ENCODE measurements at regions not wholly inside any gene's neighbourhood (a gene's known extent, or its start where the extent isn't known, plus 50 kb on each side); places are given as distances from the start of the nearest gene placed in this dataset.

- ATAC-seq: no peak
- H3K4me3 Mint-ChIP-seq: no peak overlapping the region
- DNase-seq (ENCODE audit: low spot score): no peak
- CTCF ChIA-PET: interaction anchor here (0.6 kb wide), 1 partner anchor 53 kb away, joined by 4 read pairs; no protein-coding TSS in a partner anchor
- no peak overlapping the region for H3K27ac Mint-ChIP-seq
- H3K36me3 Mint-ChIP-seq: peaks cover 5% of the 10 kb centered on the region; the same call in 1 of the 2 replicates
- TF ChIP-seq, protein P1, sequence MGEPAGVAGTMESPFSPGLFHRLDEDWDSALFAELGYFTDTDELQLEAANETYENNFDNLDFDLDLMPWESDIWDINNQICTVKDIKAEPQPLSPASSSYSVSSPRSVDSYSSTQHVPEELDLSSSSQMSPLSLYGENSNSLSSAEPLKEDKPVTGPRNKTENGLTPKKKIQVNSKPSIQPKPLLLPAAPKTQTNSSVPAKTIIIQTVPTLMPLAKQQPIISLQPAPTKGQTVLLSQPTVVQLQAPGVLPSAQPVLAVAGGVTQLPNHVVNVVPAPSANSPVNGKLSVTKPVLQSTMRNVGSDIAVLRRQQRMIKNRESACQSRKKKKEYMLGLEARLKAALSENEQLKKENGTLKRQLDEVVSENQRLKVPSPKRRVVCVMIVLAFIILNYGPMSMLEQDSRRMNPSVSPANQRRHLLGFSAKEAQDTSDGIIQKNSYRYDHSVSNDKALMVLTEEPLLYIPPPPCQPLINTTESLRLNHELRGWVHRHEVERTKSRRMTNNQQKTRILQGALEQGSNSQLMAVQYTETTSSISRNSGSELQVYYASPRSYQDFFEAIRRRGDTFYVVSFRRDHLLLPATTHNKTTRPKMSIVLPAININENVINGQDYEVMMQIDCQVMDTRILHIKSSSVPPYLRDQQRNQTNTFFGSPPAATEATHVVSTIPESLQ (CRISPR knock-in tag; IDR thresholded peaks at IDR 0.05): no peak
- TF ChIP-seq NR1H2 (CRISPR knock-in tag; IDR thresholded peaks at IDR 0.05) (no peak), ZSCAN18 (CRISPR knock-in tag; IDR thresholded peaks at IDR 0.05) (no peak), ETV6 (CRISPR knock-in tag; IDR thresholded peaks at IDR 0.05) (no peak), ZBTB43 (CRISPR knock-in tag; IDR thresholded peaks at IDR 0.05) (no peak), HMGA2 (CRISPR knock-in tag; IDR thresholded peaks at IDR 0.05) (no peak), ZNF396 (CRISPR knock-in tag; IDR thresholded peaks at IDR 0.05; ENCODE audit: borderline replicate concordance) (no peak), E2F5 (CRISPR knock-in tag; IDR thresholded peaks at IDR 0.05) (no peak), ZNF671 (CRISPR knock-in tag; IDR thresholded peaks at IDR 0.05) (no peak), RELA (CRISPR knock-in tag; IDR thresholded peaks at IDR 0.05; ENCODE audit: borderline replicate concordance) (no peak), FOXP1 (CRISPR knock-in tag; IDR thresholded peaks at IDR 0.05; ENCODE audit: borderline replicate concordance) (no peak), CTCF (IDR thresholded peaks at IDR 0.05) (no peak), ELF4 (CRISPR knock-in tag; IDR thresholded peaks at IDR 0.05; ENCODE audit: low read depth) (no peak)
- peaks cover 85% of the 10 kb centered on the region for H3K4me1 Mint-ChIP-seq
- POLR2A ChIA-PET: no interaction called here
- peaks cover 5% of the 10 kb centered on the region for H3K9me3 Mint-ChIP-seq
- H3K27me3 Mint-ChIP-seq (ENCODE audit: low read depth): no peaks in the 10 kb centered on the region
Measured at GRCh38 chr3:70855149-70855548, 542.7 kb upstream of the MDFIC2 start.

GRCh38 chr3:70854108-70854507 is 541.7 kb upstream of the MDFIC2 start:
- no peaks in the 10 kb centered on the region for H3K27me3 Mint-ChIP-seq (ENCODE audit: low read depth)
- H3K36me3 Mint-ChIP-seq: no peaks in the 10 kb centered on the region
- H3K27ac Mint-ChIP-seq: peak overlapping the region; percentile 15
- POLR2A ChIA-PET: no interaction called here
- DNase-seq (ENCODE audit: low spot score): no peak
- peaks cover 84% of the 10 kb centered on the region for H3K4me1 Mint-ChIP-seq
- peak; percentile 59 for ATAC-seq
- no peaks in the 10 kb centered on the region for H3K9me3 Mint-ChIP-seq
- CTCF ChIA-PET: interaction anchor here (1.5 kb wide), 1 partner anchor 14 kb away, joined by 3 read pairs; no protein-coding TSS in a partner anchor
- H3K4me3 Mint-ChIP-seq: no peak overlapping the region
- TF ChIP-seq NFE2L1 (CRISPR knock-in tag; IDR thresholded peaks at IDR 0.05) (no peak), IRF1 (CRISPR knock-in tag; IDR thresholded peaks at IDR 0.05) (no peak), NR2C2 (CRISPR knock-in tag; IDR thresholded peaks at IDR 0.05) (no peak), TP53 (CRISPR knock-in tag; IDR thresholded peaks at IDR 0.05) (no peak), ESRRA (CRISPR knock-in tag; IDR thresholded peaks at IDR 0.05; ENCODE audit: borderline replicate concordance) (no peak), MXD4 (CRISPR knock-in tag; IDR thresholded peaks at IDR 0.05; ENCODE audit: borderline replicate concordance) (no peak), ZNF232 (CRISPR knock-in tag; IDR thresholded peaks at IDR 0.05) (no peak), FOXK1 (CRISPR knock-in tag; IDR thresholded peaks at IDR 0.05) (no peak), JUN (CRISPR knock-in tag; IDR thresholded peaks at IDR 0.05) (no peak), CBFB (CRISPR knock-in tag; IDR thresholded peaks at IDR 0.05; ENCODE audit: low read depth) (no peak), HMGXB4 (CRISPR knock-in tag; IDR thresholded peaks at IDR 0.05) (no peak), CREB1 (CRISPR knock-in tag; IDR thresholded peaks at IDR 0.05) (no peak), NFYB (CRISPR knock-in tag; conservative IDR thresholded peaks at IDR 0.05; ENCODE audit: low read depth) (no peak)
- TF ChIP-seq, protein P2, sequence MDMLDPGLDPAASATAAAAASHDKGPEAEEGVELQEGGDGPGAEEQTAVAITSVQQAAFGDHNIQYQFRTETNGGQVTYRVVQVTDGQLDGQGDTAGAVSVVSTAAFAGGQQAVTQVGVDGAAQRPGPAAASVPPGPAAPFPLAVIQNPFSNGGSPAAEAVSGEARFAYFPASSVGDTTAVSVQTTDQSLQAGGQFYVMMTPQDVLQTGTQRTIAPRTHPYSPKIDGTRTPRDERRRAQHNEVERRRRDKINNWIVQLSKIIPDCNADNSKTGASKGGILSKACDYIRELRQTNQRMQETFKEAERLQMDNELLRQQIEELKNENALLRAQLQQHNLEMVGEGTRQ (CRISPR knock-in tag; IDR thresholded peaks at IDR 0.05): no peak

Measured in WTC11 (cell line).